ENCODE measurements at regions not wholly inside any gene's neighbourhood (a gene's known extent, or its start where the extent isn't known, plus 50 kb on each side); places are given as distances from the start of the nearest gene placed in this dataset.

DNA sequence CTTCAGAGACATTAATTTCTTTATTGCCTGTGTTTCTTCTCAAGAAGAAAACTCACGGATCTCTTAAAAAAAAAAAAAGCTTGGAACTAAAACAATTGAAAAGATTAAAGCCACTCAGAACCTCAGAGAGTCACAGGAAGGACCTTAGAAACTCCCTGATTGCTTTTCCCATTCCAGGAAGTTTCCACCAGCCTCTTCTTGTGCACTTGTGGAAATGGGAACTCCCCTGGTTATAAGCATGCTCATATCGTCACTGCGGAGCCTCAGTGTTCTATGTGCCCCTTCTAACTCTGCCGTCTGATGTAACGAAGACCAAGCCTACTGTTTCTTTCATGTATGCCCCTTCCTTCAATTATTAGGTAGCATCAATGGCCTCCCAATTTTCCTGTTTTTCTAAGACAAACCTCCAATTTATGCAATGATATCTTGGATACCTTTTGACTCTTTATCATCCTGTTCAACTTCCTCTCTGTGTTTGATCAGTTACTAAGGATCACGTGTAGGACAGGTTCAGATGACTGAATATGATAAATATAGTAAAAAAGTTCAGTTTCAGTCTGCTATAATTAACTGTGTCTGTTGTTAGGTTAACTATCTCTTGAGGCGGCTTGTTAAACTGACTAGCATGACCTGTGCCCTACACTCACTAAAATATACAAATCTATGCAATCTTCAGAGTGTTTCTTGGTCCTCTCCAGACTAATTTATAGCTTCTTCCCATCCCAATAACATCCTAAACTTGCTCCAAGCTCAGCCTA, 593.7 kb upstream of the CHAC2 start:
- H3K9me3 ChIP-seq = no peaks in the 10 kb centered on the region
- no peaks in the 10 kb centered on the region for H3K27me3 ChIP-seq
- intact Hi-C loops (cut with DNase I) = no loop called here
- WGBS, 2 donors = 78 to 84% methylated on average over 7 of the region's 7 CpGs
- DNase-seq = no peak
- no peak overlapping the region for H3K4me3 ChIP-seq
- no peaks in the 10 kb centered on the region for H3K36me3 ChIP-seq
- H3K27ac ChIP-seq = no peak overlapping the region
- no peaks in the 10 kb centered on the region for H3K4me1 ChIP-seq
- no peak for TF ChIP-seq POLR2AphosphoS5 (IDR thresholded peaks at IDR 0.05)
- TF ChIP-seq, protein P1, sequence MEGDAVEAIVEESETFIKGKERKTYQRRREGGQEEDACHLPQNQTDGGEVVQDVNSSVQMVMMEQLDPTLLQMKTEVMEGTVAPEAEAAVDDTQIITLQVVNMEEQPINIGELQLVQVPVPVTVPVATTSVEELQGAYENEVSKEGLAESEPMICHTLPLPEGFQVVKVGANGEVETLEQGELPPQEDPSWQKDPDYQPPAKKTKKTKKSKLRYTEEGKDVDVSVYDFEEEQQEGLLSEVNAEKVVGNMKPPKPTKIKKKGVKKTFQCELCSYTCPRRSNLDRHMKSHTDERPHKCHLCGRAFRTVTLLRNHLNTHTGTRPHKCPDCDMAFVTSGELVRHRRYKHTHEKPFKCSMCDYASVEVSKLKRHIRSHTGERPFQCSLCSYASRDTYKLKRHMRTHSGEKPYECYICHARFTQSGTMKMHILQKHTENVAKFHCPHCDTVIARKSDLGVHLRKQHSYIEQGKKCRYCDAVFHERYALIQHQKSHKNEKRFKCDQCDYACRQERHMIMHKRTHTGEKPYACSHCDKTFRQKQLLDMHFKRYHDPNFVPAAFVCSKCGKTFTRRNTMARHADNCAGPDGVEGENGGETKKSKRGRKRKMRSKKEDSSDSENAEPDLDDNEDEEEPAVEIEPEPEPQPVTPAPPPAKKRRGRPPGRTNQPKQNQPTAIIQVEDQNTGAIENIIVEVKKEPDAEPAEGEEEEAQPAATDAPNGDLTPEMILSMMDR (IDR thresholded peaks at IDR 0.05) = no peak

DNA sequence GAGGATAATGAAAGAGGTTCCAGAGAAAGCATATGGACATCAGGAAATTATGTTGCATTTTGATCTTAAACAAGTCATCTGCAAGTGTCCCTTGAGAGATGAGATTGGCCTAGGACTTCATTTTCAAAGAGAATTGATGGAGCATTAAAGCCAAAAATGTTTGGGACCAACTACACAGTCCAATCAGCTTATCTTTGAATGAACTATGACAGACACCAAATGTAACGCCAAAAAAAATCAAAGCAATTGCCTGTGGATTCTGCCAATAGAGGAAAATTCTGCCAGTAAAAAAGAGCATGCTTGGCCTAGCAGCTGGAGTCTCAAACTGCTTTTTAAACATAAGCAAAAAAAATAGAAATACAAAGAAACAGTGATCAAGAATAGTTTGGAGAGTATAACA, 594.5 kb upstream of the CHAC2 start:
- H3K27ac ChIP-seq = no peak overlapping the region
- no peak overlapping the region for H3K4me3 ChIP-seq
- H3K9me3 ChIP-seq = no peaks in the 10 kb centered on the region
- no peak for TF ChIP-seq POLR2AphosphoS5 (IDR thresholded peaks at IDR 0.05)
- TF ChIP-seq POLR2A (IDR thresholded peaks at IDR 0.05) = no peak
- no peak for TF ChIP-seq EP300 (IDR thresholded peaks at IDR 0.05)
- TF ChIP-seq, protein P1 (IDR thresholded peaks at IDR 0.05) = no peak
- H3K36me3 ChIP-seq = no peaks in the 10 kb centered on the region
- intact Hi-C loops (cut with DNase I) = no loop called here
- no peak for DNase-seq
- no peaks in the 10 kb centered on the region for H3K4me1 ChIP-seq
- WGBS, 2 donors = 78 to 85% methylated on average over 1 of the region's 1 CpG
- no peaks in the 10 kb centered on the region for H3K27me3 ChIP-seq

DNA sequence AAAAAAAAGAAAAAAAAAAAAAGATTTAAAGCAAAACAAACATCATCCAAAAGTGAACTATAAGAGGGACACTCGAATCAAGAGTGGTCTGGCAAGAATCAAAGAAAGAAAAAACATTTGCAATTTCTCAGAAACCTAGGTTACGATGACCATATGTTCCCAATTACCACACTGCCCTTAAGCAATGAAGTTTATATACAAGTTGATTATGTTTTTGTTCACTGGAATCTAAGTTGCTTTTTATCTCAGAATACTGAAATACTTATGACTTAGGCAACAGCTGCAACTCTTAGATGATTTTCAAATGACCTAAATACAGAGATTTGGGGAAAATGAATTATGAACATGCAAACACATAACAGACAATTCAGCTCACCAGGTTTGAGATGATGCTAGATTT, 597.1 kb upstream of the CHAC2 start:
- Histone ChIP-seq H3K27me3 (no peaks in the 10 kb centered on the region), H3K4me3 (no peak overlapping the region), H3K4me1 (no peaks in the 10 kb centered on the region), H3K9me3 (no peaks in the 10 kb centered on the region), H3K27ac (no peak overlapping the region), H3K36me3 (no peaks in the 10 kb centered on the region)
- TF ChIP-seq POLR2A (IDR thresholded peaks at IDR 0.05) (no peak), EP300 (IDR thresholded peaks at IDR 0.05) (no peak), POLR2AphosphoS5 (IDR thresholded peaks at IDR 0.05) (no peak)
- TF ChIP-seq, protein P1 (IDR thresholded peaks at IDR 0.05) = no peak
- WGBS, 2 donors = 65 to 75% methylated on average over 2 of the region's 2 CpGs
- DNase-seq = no peak
- intact Hi-C loops (cut with DNase I) = no loop called here

DNA sequence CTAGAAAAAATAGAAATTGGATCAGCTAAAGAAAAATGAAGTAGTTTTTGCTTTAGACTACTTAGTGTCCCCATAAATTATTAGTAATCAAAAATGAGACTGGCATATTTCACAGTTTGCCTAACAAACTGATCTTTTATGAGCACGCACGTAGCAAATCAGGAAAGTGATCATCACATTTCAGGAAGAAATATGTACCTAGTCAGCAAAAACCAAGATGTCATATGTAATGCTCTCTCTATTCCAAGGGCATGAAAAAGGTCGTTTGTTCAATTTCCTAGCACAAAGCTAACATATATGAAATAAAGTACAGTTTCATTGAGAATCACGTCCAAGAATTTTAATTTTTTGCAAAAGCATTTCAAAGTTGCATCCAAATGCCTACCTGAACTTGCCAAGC, 600.4 kb upstream of the CHAC2 start:
- H3K9me3 ChIP-seq = no peaks in the 10 kb centered on the region
- no peaks in the 10 kb centered on the region for H3K36me3 ChIP-seq
- DNase-seq = no peak
- H3K27me3 ChIP-seq = no peaks in the 10 kb centered on the region
- no peak overlapping the region for H3K27ac ChIP-seq
- 84 to 86% methylated on average over 4 of the region's 4 CpGs for WGBS, 2 donors
- no peak overlapping the region for H3K4me3 ChIP-seq
- TF ChIP-seq, protein P1 (IDR thresholded peaks at IDR 0.05) = no peak
- no peak for TF ChIP-seq POLR2A (IDR thresholded peaks at IDR 0.05)
- TF ChIP-seq EP300 (IDR thresholded peaks at IDR 0.05) = no peak
- H3K4me1 ChIP-seq = no peaks in the 10 kb centered on the region
- intact Hi-C loops (cut with DNase I) = no loop called here

DNA sequence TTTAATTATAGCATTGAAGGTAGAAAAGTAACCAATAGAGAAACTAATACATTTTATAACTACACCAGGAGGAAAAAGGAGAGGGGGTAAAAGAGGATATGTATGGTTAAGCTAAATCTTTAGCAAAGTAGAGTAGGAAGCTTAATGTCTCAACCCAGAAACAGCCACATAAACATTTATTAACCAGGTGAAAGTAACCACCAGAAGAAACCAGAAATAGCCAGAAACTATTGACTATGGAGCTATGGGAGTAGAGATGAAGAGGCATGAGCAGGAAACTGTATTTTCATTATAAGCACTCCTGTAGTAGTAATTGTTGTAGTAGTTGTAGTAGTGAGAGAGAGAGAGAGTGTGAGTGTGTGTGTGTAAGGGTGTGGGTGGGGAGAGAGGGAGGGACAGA, 617.5 kb upstream of the CHAC2 start:
- H3K4me1 ChIP-seq = no peaks in the 10 kb centered on the region
- intact Hi-C loops (cut with DNase I) = no loop called here
- H3K9me3 ChIP-seq = no peaks in the 10 kb centered on the region
- H3K27me3 ChIP-seq = no peaks in the 10 kb centered on the region
- TF ChIP-seq POLR2AphosphoS5 (IDR thresholded peaks at IDR 0.05) (no peak), EP300 (IDR thresholded peaks at IDR 0.05) (no peak), POLR2A (IDR thresholded peaks at IDR 0.05) (no peak)
- TF ChIP-seq, protein P1 (IDR thresholded peaks at IDR 0.05) = no peak
- H3K27ac ChIP-seq = no peak overlapping the region
- no peaks in the 10 kb centered on the region for H3K36me3 ChIP-seq
- DNase-seq = no peak
- H3K4me3 ChIP-seq = no peak overlapping the region

Data from sigmoid colon (tissue), 6 donors.